ENCODE measurements at regions not wholly inside any gene's neighbourhood (a gene's known extent, or its start where the extent isn't known, plus 50 kb on each side); places are given as distances from the start of the nearest gene placed in this dataset.

GRCh38 chr9:135014311-135015010 is 73.0 kb upstream of the OLFM1 start:
- Histone ChIP-seq H3K4me3 (ENCODE audit: low read length) (no peak overlapping the region), H3K27ac (ENCODE audit: low read length) (no peak overlapping the region), H3K4me1 (ENCODE audit: control insufficient read depth, low read depth, low read length) (no peaks in the 10 kb centered on the region), H3K27me3 (ENCODE audit: control insufficient read depth, insufficient read depth, low read length) (no peaks in the 10 kb centered on the region), H3K36me3 (ENCODE audit: control insufficient read depth, low read depth, low read length) (no peaks in the 10 kb centered on the region), H3K9me3 (ENCODE audit: control insufficient read depth, low read depth, low read length) (no peaks in the 10 kb centered on the region), H3K9ac (ENCODE audit: low read length) (no peak overlapping the region)

- Histone ChIP-seq H3K9ac (ENCODE audit: low read length) (no peak overlapping the region), H3K9me3 (ENCODE audit: control insufficient read depth, low read depth, low read length) (no peaks in the 10 kb centered on the region), H3K27ac (ENCODE audit: low read length) (no peak overlapping the region), H3K4me3 (ENCODE audit: low read length) (no peak overlapping the region), H3K4me1 (ENCODE audit: control insufficient read depth, low read depth, low read length) (no peaks in the 10 kb centered on the region), H3K27me3 (ENCODE audit: control insufficient read depth, insufficient read depth, low read length) (no peaks in the 10 kb centered on the region), H3K36me3 (ENCODE audit: control insufficient read depth, low read depth, low read length) (no peaks in the 10 kb centered on the region)
These were observed 72.4 kb upstream of the OLFM1 start for GRCh38 chr9:135015096-135015495.

- Histone ChIP-seq H3K36me3 (ENCODE audit: control insufficient read depth, low read depth, low read length) (no peaks in the 10 kb centered on the region), H3K9ac (ENCODE audit: low read length) (no peak overlapping the region), H3K9me3 (ENCODE audit: control insufficient read depth, low read depth, low read length) (no peaks in the 10 kb centered on the region), H3K27ac (ENCODE audit: low read length) (no peak overlapping the region), H3K27me3 (ENCODE audit: control insufficient read depth, insufficient read depth, low read length) (no peaks in the 10 kb centered on the region), H3K4me3 (ENCODE audit: low read length) (no peak overlapping the region), H3K4me1 (ENCODE audit: control insufficient read depth, low read depth, low read length) (no peaks in the 10 kb centered on the region)
These were observed 71.9 kb upstream of the OLFM1 start for GRCh38 chr9:135015565-135015964.

GRCh38 chr9:135016037-135016640 is 71.3 kb upstream of the OLFM1 start:
- H3K4me3 ChIP-seq (ENCODE audit: low read length): no peak overlapping the region
- no peaks in the 10 kb centered on the region for H3K27me3 ChIP-seq (ENCODE audit: control insufficient read depth, insufficient read depth, low read length)
- H3K27ac ChIP-seq (ENCODE audit: low read length): no peak overlapping the region
- no peak overlapping the region for H3K9ac ChIP-seq (ENCODE audit: low read length)
- H3K36me3 ChIP-seq (ENCODE audit: control insufficient read depth, low read depth, low read length): no peaks in the 10 kb centered on the region
- no peaks in the 10 kb centered on the region for H3K4me1 ChIP-seq (ENCODE audit: control insufficient read depth, low read depth, low read length)
- no peaks in the 10 kb centered on the region for H3K9me3 ChIP-seq (ENCODE audit: control insufficient read depth, low read depth, low read length)

GRCh38 chr9:135016876-135017275 is 70.6 kb upstream of the OLFM1 start:
- Histone ChIP-seq H3K27me3 (ENCODE audit: control insufficient read depth, insufficient read depth, low read length) (no peaks in the 10 kb centered on the region), H3K9ac (ENCODE audit: low read length) (no peak overlapping the region), H3K4me1 (ENCODE audit: control insufficient read depth, low read depth, low read length) (no peaks in the 10 kb centered on the region), H3K27ac (ENCODE audit: low read length) (no peak overlapping the region), H3K36me3 (ENCODE audit: control insufficient read depth, low read depth, low read length) (no peaks in the 10 kb centered on the region), H3K9me3 (ENCODE audit: control insufficient read depth, low read depth, low read length) (no peaks in the 10 kb centered on the region), H3K4me3 (ENCODE audit: low read length) (no peak overlapping the region)

GRCh38 chr9:135017899-135018298 is 69.6 kb upstream of the OLFM1 start:
- Histone ChIP-seq H3K4me3 (ENCODE audit: low read length) (no peak overlapping the region), H3K36me3 (ENCODE audit: control insufficient read depth, low read depth, low read length) (no peaks in the 10 kb centered on the region), H3K9me3 (ENCODE audit: control insufficient read depth, low read depth, low read length) (no peaks in the 10 kb centered on the region), H3K27ac (ENCODE audit: low read length) (no peak overlapping the region), H3K4me1 (ENCODE audit: control insufficient read depth, low read depth, low read length) (no peaks in the 10 kb centered on the region), H3K9ac (ENCODE audit: low read length) (no peak overlapping the region), H3K27me3 (ENCODE audit: control insufficient read depth, insufficient read depth, low read length) (no peaks in the 10 kb centered on the region)

GRCh38 chr9:135018306-135018915 is 69.1 kb upstream of the OLFM1 start:
- no peak overlapping the region for H3K9ac ChIP-seq (ENCODE audit: low read length)
- H3K9me3 ChIP-seq (ENCODE audit: control insufficient read depth, low read depth, low read length): no peaks in the 10 kb centered on the region
- H3K4me3 ChIP-seq (ENCODE audit: low read length): no peak overlapping the region
- H3K36me3 ChIP-seq (ENCODE audit: control insufficient read depth, low read depth, low read length): no peaks in the 10 kb centered on the region
- H3K27ac ChIP-seq (ENCODE audit: low read length): no peak overlapping the region
- no peaks in the 10 kb centered on the region for H3K4me1 ChIP-seq (ENCODE audit: control insufficient read depth, low read depth, low read length)
- no peaks in the 10 kb centered on the region for H3K27me3 ChIP-seq (ENCODE audit: control insufficient read depth, insufficient read depth, low read length)

GRCh38 chr9:135019224-135019623 is 68.2 kb upstream of the OLFM1 start:
- H3K27me3 ChIP-seq (ENCODE audit: control insufficient read depth, insufficient read depth, low read length): no peaks in the 10 kb centered on the region
- no peak overlapping the region for H3K27ac ChIP-seq (ENCODE audit: low read length)
- no peaks in the 10 kb centered on the region for H3K36me3 ChIP-seq (ENCODE audit: control insufficient read depth, low read depth, low read length)
- H3K4me3 ChIP-seq (ENCODE audit: low read length): no peak overlapping the region
- no peaks in the 10 kb centered on the region for H3K9me3 ChIP-seq (ENCODE audit: control insufficient read depth, low read depth, low read length)
- no peaks in the 10 kb centered on the region for H3K4me1 ChIP-seq (ENCODE audit: control insufficient read depth, low read depth, low read length)
- no peak overlapping the region for H3K9ac ChIP-seq (ENCODE audit: low read length)

- no peaks in the 10 kb centered on the region for H3K36me3 ChIP-seq (ENCODE audit: control insufficient read depth, low read depth, low read length)
- no peak overlapping the region for H3K4me3 ChIP-seq (ENCODE audit: low read length)
- H3K4me1 ChIP-seq (ENCODE audit: control insufficient read depth, low read depth, low read length): no peaks in the 10 kb centered on the region
- no peaks in the 10 kb centered on the region for H3K9me3 ChIP-seq (ENCODE audit: control insufficient read depth, low read depth, low read length)
- no peaks in the 10 kb centered on the region for H3K27me3 ChIP-seq (ENCODE audit: control insufficient read depth, insufficient read depth, low read length)
- no peak overlapping the region for H3K9ac ChIP-seq (ENCODE audit: low read length)
- no peak overlapping the region for H3K27ac ChIP-seq (ENCODE audit: low read length)
These were observed 66.7 kb upstream of the OLFM1 start for GRCh38 chr9:135020481-135021392.

GRCh38 chr9:135021393-135021789 is 66.1 kb upstream of the OLFM1 start:
- Histone ChIP-seq H3K36me3 (ENCODE audit: control insufficient read depth, low read depth, low read length) (no peaks in the 10 kb centered on the region), H3K27me3 (ENCODE audit: control insufficient read depth, insufficient read depth, low read length) (no peaks in the 10 kb centered on the region), H3K27ac (ENCODE audit: low read length) (no peak overlapping the region), H3K4me3 (ENCODE audit: low read length) (no peak overlapping the region), H3K9ac (ENCODE audit: low read length) (no peak overlapping the region), H3K9me3 (ENCODE audit: control insufficient read depth, low read depth, low read length) (no peaks in the 10 kb centered on the region), H3K4me1 (ENCODE audit: control insufficient read depth, low read depth, low read length) (no peaks in the 10 kb centered on the region)

GRCh38 chr9:135022191-135022870 is 65.1 kb upstream of the OLFM1 start:
- H3K9ac ChIP-seq (ENCODE audit: low read length): no peak overlapping the region
- H3K27me3 ChIP-seq (ENCODE audit: control insufficient read depth, insufficient read depth, low read length): no peaks in the 10 kb centered on the region
- no peaks in the 10 kb centered on the region for H3K4me1 ChIP-seq (ENCODE audit: control insufficient read depth, low read depth, low read length)
- no peak overlapping the region for H3K4me3 ChIP-seq (ENCODE audit: low read length)
- no peaks in the 10 kb centered on the region for H3K9me3 ChIP-seq (ENCODE audit: control insufficient read depth, low read depth, low read length)
- no peaks in the 10 kb centered on the region for H3K36me3 ChIP-seq (ENCODE audit: control insufficient read depth, low read depth, low read length)
- H3K27ac ChIP-seq (ENCODE audit: low read length): no peak overlapping the region

Data from iPS-18a (cell line).